ENCODE measurements at regions not wholly inside any gene's neighbourhood (a gene's known extent, or its start where the extent isn't known, plus 50 kb on each side); places are given as distances from the start of the nearest gene placed in this dataset.
"Not testable (repeated sequence)": the region's sequence is repeated elsewhere in the genome, so short reads cannot be mapped to it uniquely, and the experiment has no call there.

GRCh38 chr2:87643165-87643564, 104.7 kb upstream of the PLGLB2 start:
- not testable (repeated sequence) for DNase-seq (ENCODE audit: low read depth)

GRCh38 chr2:87647737-87648498, 100.0 kb upstream of the PLGLB2 start:
- DNase-seq (ENCODE audit: low read depth), result not testable (repeated sequence)

GRCh38 chr2:87648815-87649214, 99.1 kb upstream of the PLGLB2 start:
- not testable (repeated sequence) for DNase-seq (ENCODE audit: low read depth)

- DNase-seq (ENCODE audit: low read depth), result not testable (repeated sequence)
Measured at GRCh38 chr2:87649871-87650270, 98.0 kb upstream of the PLGLB2 start.

- DNase-seq (ENCODE audit: low read depth), result not testable (repeated sequence)
Measured at GRCh38 chr2:87650837-87651236, 97.0 kb upstream of the PLGLB2 start.

GRCh38 chr2:87651589-87651988, 96.3 kb upstream of the PLGLB2 start:
- not testable (repeated sequence) for DNase-seq (ENCODE audit: low read depth)

- DNase-seq (ENCODE audit: low read depth), result not testable (repeated sequence)
Measured at GRCh38 chr2:87653373-87653772, 94.5 kb upstream of the PLGLB2 start.

GRCh38 chr2:87654136-87654814, 93.6 kb upstream of the PLGLB2 start:
- not testable (repeated sequence) for DNase-seq (ENCODE audit: low read depth)

GRCh38 chr2:87657915-87658314, 90.0 kb upstream of the PLGLB2 start:
- DNase-seq (ENCODE audit: low read depth), result not testable (repeated sequence)

GRCh38 chr2:87658357-87658756, 89.5 kb upstream of the PLGLB2 start:
- DNase-seq (ENCODE audit: low read depth), result not testable (repeated sequence)

- not testable (repeated sequence) for DNase-seq (ENCODE audit: low read depth)
Measured at GRCh38 chr2:87658976-87659375, 88.9 kb upstream of the PLGLB2 start.

- DNase-seq (ENCODE audit: low read depth), result not testable (repeated sequence)
Measured at GRCh38 chr2:87660164-87660563, 87.7 kb upstream of the PLGLB2 start.

- not testable (repeated sequence) for DNase-seq (ENCODE audit: low read depth)
Measured at GRCh38 chr2:87662316-87663290, 85.3 kb upstream of the PLGLB2 start.

GRCh38 chr2:87663347-87663746, 84.5 kb upstream of the PLGLB2 start:
- DNase-seq (ENCODE audit: low read depth), result not testable (repeated sequence)

- not testable (repeated sequence) for DNase-seq (ENCODE audit: low read depth)
Measured at GRCh38 chr2:87667027-87667426, 80.9 kb upstream of the PLGLB2 start.

- not testable (repeated sequence) for DNase-seq (ENCODE audit: low read depth)
Measured at GRCh38 chr2:87668361-87668760, 79.5 kb upstream of the PLGLB2 start.

- DNase-seq (ENCODE audit: low read depth), result not testable (repeated sequence)
Measured at GRCh38 chr2:87669633-87670231, 78.2 kb upstream of the PLGLB2 start.

- not testable (repeated sequence) for DNase-seq (ENCODE audit: low read depth)
Measured at GRCh38 chr2:87672404-87672803, 75.5 kb upstream of the PLGLB2 start.

- not testable (repeated sequence) for DNase-seq (ENCODE audit: low read depth)
Measured at GRCh38 chr2:87674729-87675128, 73.2 kb upstream of the PLGLB2 start.

GRCh38 chr2:87675487-87675886, 72.4 kb upstream of the PLGLB2 start:
- DNase-seq (ENCODE audit: low read depth), result not testable (repeated sequence)

- not testable (repeated sequence) for DNase-seq (ENCODE audit: low read depth)
Measured at GRCh38 chr2:87677421-87677923, 70.4 kb upstream of the PLGLB2 start.
